WTC11 (cell line): ENCODE measurements at regions not wholly inside any gene's neighbourhood (a gene's known extent, or its start where the extent isn't known, plus 50 kb on each side); places are given as distances from the start of the nearest gene placed in this dataset.

Experiments used
- ATAC-seq: fragments of 200-7000 bp; cut with Tn5 transposase; 2 replicates; pipeline ENCODE4 v1.10.0; 2021; ENCODE audit warnings: mild to moderate bottlenecking, moderate library complexity
- CTCF ChIA-PET: fragments of 300-600 bp; sonication (Branson Sonifier 250); formaldehyde crosslinking; loops from one replicate; lab custom pipeline; 2021; ENCODE audit warnings: antibody characterized with exemption; lab: Charles Lee
- POLR2A ChIA-PET: fragments of 350-600 bp; sonication (Branson Sonifier 250); formaldehyde crosslinking; loops from one replicate; lab custom pipeline; 2021; ENCODE audit warnings: antibody characterized with exemption; lab: Charles Lee
- DNase-seq: peaks from one replicate; pipeline ENCODE4 v3.0.0; 2021; ENCODE audit warnings: low spot score
- H3K27ac Mint-ChIP-seq: 2 replicates; pipeline ENCODE4 v1.8.0; 2021; ENCODE audit warnings: mixed read lengths
- H3K27me3 Mint-ChIP-seq: 2 replicates; pipeline ENCODE4 v1.8.0; 2021; ENCODE audit warnings: low read depth, mild to moderate bottlenecking, moderate library complexity, mixed read lengths
- H3K36me3 Mint-ChIP-seq: 2 replicates; pipeline ENCODE4 v1.8.0; 2021; ENCODE audit warnings: mixed read lengths
- H3K4me1 Mint-ChIP-seq: 2 replicates; pipeline ENCODE4 v1.8.0; 2022; ENCODE audit warnings: mixed read lengths
- H3K4me3 Mint-ChIP-seq: 2 replicates; pipeline ENCODE4 v1.8.0; 2021; ENCODE audit warnings: mild to moderate bottlenecking, moderate library complexity, mixed read lengths
- H3K9me3 Mint-ChIP-seq: 2 replicates; pipeline ENCODE4 v1.8.0; 2021; ENCODE audit warnings: mixed read lengths
- ELF4 ChIP-seq: sonication (generic); formaldehyde crosslinking; IDR thresholded peaks from 2 replicates; pipeline ENCODE4 v1.8.1; 2022; ENCODE audit warnings: low read depth, mild to moderate bottlenecking, moderate library complexity, missing genetic modification reagents
- ESRRA ChIP-seq: sonication (generic); formaldehyde crosslinking; IDR thresholded peaks from 2 replicates; pipeline ENCODE4 v1.8.1; 2022; ENCODE audit warnings: mild to moderate bottlenecking, missing genetic modification reagents, borderline replicate concordance
- ETV6 ChIP-seq: sonication (generic); formaldehyde crosslinking; IDR thresholded peaks from 2 replicates; pipeline ENCODE4 v1.8.1; 2022; ENCODE audit warnings: mild to moderate bottlenecking, missing genetic modification reagents
- HMGA2 ChIP-seq: fragments of 250-450 bp; sonication (Bioruptor Pico); IDR thresholded peaks from 2 replicates; pipeline ENCODE4 v1.4.0; 2021; ENCODE audit warnings: mild to moderate bottlenecking, moderate library complexity
- JAZF1 ChIP-seq: fragments of 250-450 bp; sonication (Bioruptor Pico); IDR thresholded peaks from 2 replicates; pipeline ENCODE4 v1.9.0; 2021; ENCODE audit warnings: moderate library complexity, mild to moderate bottlenecking, inconsistent platforms
- MXD4 ChIP-seq: fragments of 250-450 bp; sonication (Bioruptor Pico); IDR thresholded peaks from 2 replicates; pipeline ENCODE4 v1.8.0; 2021; ENCODE audit warnings: mild to moderate bottlenecking, moderate library complexity, borderline replicate concordance
- MYBL2 ChIP-seq: sonication (generic); formaldehyde crosslinking; IDR thresholded peaks from 2 replicates; pipeline ENCODE4 v1.8.1; 2023; ENCODE audit warnings: mild to moderate bottlenecking, moderate library complexity, missing genetic modification reagents
- RELA ChIP-seq: sonication (generic); formaldehyde crosslinking; IDR thresholded peaks from 2 replicates; pipeline ENCODE4 v1.8.1; 2022; ENCODE audit warnings: missing genetic modification reagents, mild to moderate bottlenecking, borderline replicate concordance
- SMAD3 ChIP-seq: sonication (generic); formaldehyde crosslinking; IDR thresholded peaks from 2 replicates; pipeline ENCODE4 v1.8.0; 2022; ENCODE audit warnings: missing genetic modification reagents, mild to moderate bottlenecking, borderline replicate concordance
- SMAD4 ChIP-seq: sonication (generic); formaldehyde crosslinking; IDR thresholded peaks from 2 replicates; pipeline ENCODE4 v1.8.0; 2022; ENCODE audit warnings: mild to moderate bottlenecking, missing genetic modification reagents
- SOX15 ChIP-seq: fragments of 250-450 bp; sonication (Bioruptor Pico); IDR thresholded peaks from 2 replicates; pipeline ENCODE4 v1.9.0; 2021; ENCODE audit warnings: mild to moderate bottlenecking
- TCF7 ChIP-seq: sonication (generic); formaldehyde crosslinking; IDR thresholded peaks from 2 replicates; pipeline ENCODE4 v1.8.0; 2022; ENCODE audit warnings: mild to moderate bottlenecking, low read depth, missing genetic modification reagents, moderate library complexity
- TEAD1 ChIP-seq: sonication (generic); formaldehyde crosslinking; IDR thresholded peaks from 2 replicates; pipeline ENCODE4 v1.8.0; 2022; ENCODE audit warnings: mild to moderate bottlenecking, missing genetic modification reagents
- TP53 ChIP-seq: sonication (generic); formaldehyde crosslinking; IDR thresholded peaks from 2 replicates; pipeline ENCODE4 v1.8.1; 2023; ENCODE audit warnings: mild to moderate bottlenecking, missing genetic modification reagents
- ZNF121 ChIP-seq: sonication (generic); formaldehyde crosslinking; IDR thresholded peaks from 2 replicates; pipeline ENCODE4 v1.8.0; 2023; ENCODE audit warnings: missing genetic modification reagents
- ZNF396 ChIP-seq: fragments of 250-450 bp; sonication (Bioruptor Pico); IDR thresholded peaks from 2 replicates; pipeline ENCODE4 v1.8.0; 2021; ENCODE audit warnings: mild to moderate bottlenecking, moderate library complexity, borderline replicate concordance
- ZNF671 ChIP-seq: fragments of 250-450 bp; sonication (Bioruptor Pico); IDR thresholded peaks from 2 replicates; pipeline ENCODE4 v1.8.0; 2021; ENCODE audit warnings: mild to moderate bottlenecking
- TF ChIP-seq, protein P1 (sequence below): fragments of 250-450 bp; sonication (Bioruptor Pico); IDR thresholded peaks from 2 replicates; pipeline ENCODE4 v1.9.0; 2021; ENCODE audit warnings: mild to moderate bottlenecking
- TF ChIP-seq, protein P2 (sequence below): sonication (generic); formaldehyde crosslinking; IDR thresholded peaks from 2 replicates; pipeline ENCODE4 v1.8.0; 2022; ENCODE audit warnings: mild to moderate bottlenecking, missing genetic modification reagents
- TF ChIP-seq, protein P3 (sequence below): fragments of 250-450 bp; sonication (Bioruptor Pico); IDR thresholded peaks from 2 replicates; pipeline ENCODE4 v1.9.0; 2021; ENCODE audit warnings: moderate library complexity, mild to moderate bottlenecking, inconsistent platforms, borderline replicate concordance
- TF ChIP-seq, protein P4 (sequence below): fragments of 200-600 bp; IDR thresholded peaks from 2 replicates; pipeline ENCODE4 v1.8.0; 2022; ENCODE audit warnings: antibody characterized with exemption

DNA sequence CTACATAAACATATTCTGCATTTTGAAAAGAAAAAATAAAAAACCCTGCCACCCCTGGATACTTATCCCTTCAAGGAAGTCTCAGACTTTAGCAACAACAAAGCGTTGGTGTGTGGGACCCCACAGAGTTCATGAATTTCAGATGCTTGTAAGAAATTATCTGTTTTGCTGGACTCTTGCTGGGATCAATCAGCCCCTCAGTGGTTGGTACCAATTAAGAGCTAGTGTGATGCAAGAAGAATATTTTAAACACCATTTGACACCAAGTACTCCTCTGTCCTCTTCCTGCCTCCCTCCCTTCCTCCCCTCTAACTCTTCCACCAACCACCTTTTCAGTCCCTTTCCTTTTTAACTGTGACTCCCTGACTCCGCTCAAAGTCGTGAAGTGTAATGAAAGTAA is 51.5 kb downstream of the SST start (continued):
- TF ChIP-seq, protein P1, sequence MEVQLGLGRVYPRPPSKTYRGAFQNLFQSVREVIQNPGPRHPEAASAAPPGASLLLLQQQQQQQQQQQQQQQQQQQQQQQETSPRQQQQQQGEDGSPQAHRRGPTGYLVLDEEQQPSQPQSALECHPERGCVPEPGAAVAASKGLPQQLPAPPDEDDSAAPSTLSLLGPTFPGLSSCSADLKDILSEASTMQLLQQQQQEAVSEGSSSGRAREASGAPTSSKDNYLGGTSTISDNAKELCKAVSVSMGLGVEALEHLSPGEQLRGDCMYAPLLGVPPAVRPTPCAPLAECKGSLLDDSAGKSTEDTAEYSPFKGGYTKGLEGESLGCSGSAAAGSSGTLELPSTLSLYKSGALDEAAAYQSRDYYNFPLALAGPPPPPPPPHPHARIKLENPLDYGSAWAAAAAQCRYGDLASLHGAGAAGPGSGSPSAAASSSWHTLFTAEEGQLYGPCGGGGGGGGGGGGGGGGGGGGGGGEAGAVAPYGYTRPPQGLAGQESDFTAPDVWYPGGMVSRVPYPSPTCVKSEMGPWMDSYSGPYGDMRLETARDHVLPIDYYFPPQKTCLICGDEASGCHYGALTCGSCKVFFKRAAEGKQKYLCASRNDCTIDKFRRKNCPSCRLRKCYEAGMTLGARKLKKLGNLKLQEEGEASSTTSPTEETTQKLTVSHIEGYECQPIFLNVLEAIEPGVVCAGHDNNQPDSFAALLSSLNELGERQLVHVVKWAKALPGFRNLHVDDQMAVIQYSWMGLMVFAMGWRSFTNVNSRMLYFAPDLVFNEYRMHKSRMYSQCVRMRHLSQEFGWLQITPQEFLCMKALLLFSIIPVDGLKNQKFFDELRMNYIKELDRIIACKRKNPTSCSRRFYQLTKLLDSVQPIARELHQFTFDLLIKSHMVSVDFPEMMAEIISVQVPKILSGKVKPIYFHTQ (CRISPR knock-in tag) = no peak
- TF ChIP-seq ETV6 (CRISPR knock-in tag) (peak; percentile 45; the same call in 1 of the 2 replicates), ELF4 (CRISPR knock-in tag) (no peak), ZNF671 (CRISPR knock-in tag) (no peak), MYBL2 (no peak), JAZF1 (CRISPR knock-in tag) (no peak), ZNF121 (no peak), RELA (CRISPR knock-in tag) (no peak), ZNF396 (CRISPR knock-in tag) (no peak), ESRRA (no peak), TCF7 (no peak), HMGA2 (CRISPR knock-in tag) (no peak), MXD4 (no peak), SMAD3 (CRISPR knock-in tag) (0 out of 2 replicates have a peak, but pooled peaks have one; percentile 46), SMAD4 (CRISPR knock-in tag) (no peak), SOX15 (CRISPR knock-in tag) (no peak)
- TF ChIP-seq, protein P2, sequence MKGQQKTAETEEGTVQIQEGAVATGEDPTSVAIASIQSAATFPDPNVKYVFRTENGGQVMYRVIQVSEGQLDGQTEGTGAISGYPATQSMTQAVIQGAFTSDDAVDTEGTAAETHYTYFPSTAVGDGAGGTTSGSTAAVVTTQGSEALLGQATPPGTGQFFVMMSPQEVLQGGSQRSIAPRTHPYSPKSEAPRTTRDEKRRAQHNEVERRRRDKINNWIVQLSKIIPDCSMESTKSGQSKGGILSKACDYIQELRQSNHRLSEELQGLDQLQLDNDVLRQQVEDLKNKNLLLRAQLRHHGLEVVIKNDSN = 0 out of 2 replicates have a peak, but pooled peaks have one; percentile 17
- TF ChIP-seq, protein P3, sequence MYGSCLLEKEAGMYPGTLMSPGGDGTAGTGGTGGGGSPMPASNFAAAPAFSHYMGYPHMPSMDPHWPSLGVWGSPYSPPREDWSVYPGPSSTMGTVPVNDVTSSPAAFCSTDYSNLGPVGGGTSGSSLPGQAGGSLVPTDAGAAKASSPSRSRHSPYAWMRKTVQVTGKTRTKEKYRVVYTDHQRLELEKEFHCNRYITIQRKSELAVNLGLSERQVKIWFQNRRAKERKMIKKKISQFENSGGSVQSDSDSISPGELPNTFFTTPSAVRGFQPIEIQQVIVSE (CRISPR knock-in tag) = no peak

DNA sequence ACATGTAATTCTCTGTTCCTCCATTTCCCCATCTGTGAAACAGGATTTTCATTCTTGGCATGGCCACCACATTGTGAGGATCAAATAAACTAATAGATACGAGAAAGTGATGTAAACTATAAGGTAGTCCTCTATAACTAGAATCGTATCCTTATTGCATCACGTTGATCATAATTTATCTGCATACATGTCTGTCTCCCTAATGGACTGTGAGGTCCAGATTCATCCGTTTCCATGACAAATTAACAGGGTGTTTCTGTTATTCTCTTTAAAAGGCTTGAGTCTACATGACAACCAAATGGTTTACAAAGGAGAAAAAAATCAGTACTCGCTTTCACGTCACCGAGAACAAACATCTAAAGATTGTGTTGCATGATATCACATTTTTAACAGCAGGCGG is 53.0 kb downstream of the SST start:
- ChIA-PET POLR2A (no interaction called here), CTCF (no interaction called here)
- no peaks in the 10 kb centered on the region; the same call in 1 of the 2 replicates for H3K36me3 Mint-ChIP-seq

DNA sequence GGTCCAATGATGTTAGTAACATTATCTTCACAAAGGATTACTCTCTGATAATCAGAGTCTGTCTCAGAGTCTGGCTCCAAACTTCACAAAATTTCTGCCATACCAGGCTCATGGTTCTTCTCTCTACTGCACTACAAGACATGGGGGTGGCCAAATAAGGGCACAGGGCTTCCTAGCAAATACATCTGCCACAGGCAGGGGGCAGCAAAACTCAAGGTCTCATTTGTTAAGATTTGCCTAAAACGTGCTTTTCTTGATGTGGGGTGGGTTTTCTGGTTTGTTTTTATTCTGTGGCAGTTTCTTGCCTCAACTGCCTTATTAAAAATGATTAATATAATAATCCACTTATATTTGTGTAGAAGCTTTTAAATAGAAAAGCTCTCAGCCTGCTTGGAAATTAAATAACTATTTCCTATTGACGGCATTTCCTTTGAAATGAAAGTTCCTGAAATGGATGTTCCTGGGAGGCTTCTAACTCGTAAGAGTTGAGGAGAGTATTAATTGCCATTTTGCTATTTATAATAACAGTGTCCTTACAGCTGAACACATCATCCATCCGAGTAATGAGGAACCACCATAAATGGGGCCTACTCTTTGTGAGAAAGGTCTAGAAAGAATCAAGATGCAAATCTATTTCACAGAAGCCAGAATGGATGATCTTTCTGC is 53.8 kb downstream of the SST start:
- peaks cover 96% of the 10 kb centered on the region for H3K27me3 Mint-ChIP-seq
- no peaks in the 10 kb centered on the region for H3K36me3 Mint-ChIP-seq
- H3K4me3 Mint-ChIP-seq = no peak overlapping the region
- CTCF ChIA-PET = interaction anchor here (0.6 to 3.9 kb wide), 16 partner anchors 7 to 396 kb away, joined by 3 to 57 read pairs (median 4); partner anchors contain the start of gene SST
- TF ChIP-seq TEAD1 (CRISPR knock-in tag) = no peak
- TF ChIP-seq, protein P4, sequence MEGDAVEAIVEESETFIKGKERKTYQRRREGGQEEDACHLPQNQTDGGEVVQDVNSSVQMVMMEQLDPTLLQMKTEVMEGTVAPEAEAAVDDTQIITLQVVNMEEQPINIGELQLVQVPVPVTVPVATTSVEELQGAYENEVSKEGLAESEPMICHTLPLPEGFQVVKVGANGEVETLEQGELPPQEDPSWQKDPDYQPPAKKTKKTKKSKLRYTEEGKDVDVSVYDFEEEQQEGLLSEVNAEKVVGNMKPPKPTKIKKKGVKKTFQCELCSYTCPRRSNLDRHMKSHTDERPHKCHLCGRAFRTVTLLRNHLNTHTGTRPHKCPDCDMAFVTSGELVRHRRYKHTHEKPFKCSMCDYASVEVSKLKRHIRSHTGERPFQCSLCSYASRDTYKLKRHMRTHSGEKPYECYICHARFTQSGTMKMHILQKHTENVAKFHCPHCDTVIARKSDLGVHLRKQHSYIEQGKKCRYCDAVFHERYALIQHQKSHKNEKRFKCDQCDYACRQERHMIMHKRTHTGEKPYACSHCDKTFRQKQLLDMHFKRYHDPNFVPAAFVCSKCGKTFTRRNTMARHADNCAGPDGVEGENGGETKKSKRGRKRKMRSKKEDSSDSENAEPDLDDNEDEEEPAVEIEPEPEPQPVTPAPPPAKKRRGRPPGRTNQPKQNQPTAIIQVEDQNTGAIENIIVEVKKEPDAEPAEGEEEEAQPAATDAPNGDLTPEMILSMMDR = peak; percentile 69
- ATAC-seq (peak; percentile 67), DNase-seq (peak; percentile 62)
- no peaks in the 10 kb centered on the region for H3K9me3 Mint-ChIP-seq
- no peak overlapping the region for H3K27ac Mint-ChIP-seq
- POLR2A ChIA-PET = no interaction called here
- H3K4me1 Mint-ChIP-seq = peaks cover 57% of the 10 kb centered on the region

More for the DNA sequence above, 53.0 kb downstream of the SST start:
- no peak for ATAC-seq
- H3K4me1 Mint-ChIP-seq = peaks cover 57% of the 10 kb centered on the region
- no peak for TF ChIP-seq TP53 (CRISPR knock-in tag)
- TF ChIP-seq, all 79 proteins: peak for 0
- no peak for DNase-seq
- Mint-ChIP-seq H3K4me3 (no peak overlapping the region), H3K27ac (no peak overlapping the region), H3K27me3 (peaks cover 96% of the 10 kb centered on the region), H3K9me3 (no peaks in the 10 kb centered on the region)
